ENCODE measurements at regions not wholly inside any gene's neighbourhood (a gene's known extent, or its start where the extent isn't known, plus 50 kb on each side); places are given as distances from the start of the nearest gene placed in this dataset.

DNA sequence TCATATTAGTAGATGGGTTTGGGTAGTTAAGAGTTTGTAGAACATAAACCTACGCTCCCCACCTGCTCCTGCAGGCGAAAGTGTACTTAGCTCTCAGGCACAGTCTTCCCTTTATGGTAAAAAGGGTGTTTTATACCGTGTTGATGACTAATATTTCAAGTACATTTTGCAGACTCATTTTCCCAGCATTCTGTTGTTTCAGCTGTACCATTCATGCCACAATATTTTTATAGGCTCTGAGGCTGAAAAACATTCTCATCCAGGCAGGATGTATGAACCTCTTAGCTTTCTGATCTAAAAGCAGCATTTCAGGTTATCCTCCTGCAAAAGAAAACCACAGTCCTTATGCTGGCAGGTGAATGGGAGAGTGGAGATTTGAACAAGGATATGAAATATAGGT, 231.4 kb downstream of the NR2F1-AS1 start:
- TF ChIP-seq TCF12 (IDR thresholded peaks at IDR 0.05; ENCODE audit: low read depth, low read length) (no peak), ZNF274 (IDR thresholded peaks at IDR 0.05; ENCODE audit: insufficient read depth, insufficient read length) (no peak), POLR2A (IDR thresholded peaks at IDR 0.05; ENCODE audit: low read depth, low read length) (no peak), EZH2 (IDR thresholded peaks at IDR 0.05; ENCODE audit: borderline replicate concordance, control insufficient read depth, low read depth, low read length) (no peak), NBN (IDR thresholded peaks at IDR 0.05) (no peak), CEBPB (IDR thresholded peaks at IDR 0.05; ENCODE audit: borderline replicate concordance in 1 of 2, low read depth in 2 of 2, low read length in 2 of 2) (no peak), SP1 (IDR thresholded peaks at IDR 0.05; ENCODE audit: low read depth, low read length) (no peak), SPI1 (IDR thresholded peaks at IDR 0.05; ENCODE audit: borderline replicate concordance, insufficient read depth, low read depth, low read length) (no peak), POLR2AphosphoS5 (IDR thresholded peaks at IDR 0.05; ENCODE audit: low read length) (no peak), NRF1 (conservative IDR thresholded peaks at IDR 0.05; ENCODE audit: low read depth, low read length) (no peak), CHD2 (IDR thresholded peaks at IDR 0.05; ENCODE audit: borderline replicate concordance, low read depth, low read length) (no peak)
- TF ChIP-seq, protein P1, sequence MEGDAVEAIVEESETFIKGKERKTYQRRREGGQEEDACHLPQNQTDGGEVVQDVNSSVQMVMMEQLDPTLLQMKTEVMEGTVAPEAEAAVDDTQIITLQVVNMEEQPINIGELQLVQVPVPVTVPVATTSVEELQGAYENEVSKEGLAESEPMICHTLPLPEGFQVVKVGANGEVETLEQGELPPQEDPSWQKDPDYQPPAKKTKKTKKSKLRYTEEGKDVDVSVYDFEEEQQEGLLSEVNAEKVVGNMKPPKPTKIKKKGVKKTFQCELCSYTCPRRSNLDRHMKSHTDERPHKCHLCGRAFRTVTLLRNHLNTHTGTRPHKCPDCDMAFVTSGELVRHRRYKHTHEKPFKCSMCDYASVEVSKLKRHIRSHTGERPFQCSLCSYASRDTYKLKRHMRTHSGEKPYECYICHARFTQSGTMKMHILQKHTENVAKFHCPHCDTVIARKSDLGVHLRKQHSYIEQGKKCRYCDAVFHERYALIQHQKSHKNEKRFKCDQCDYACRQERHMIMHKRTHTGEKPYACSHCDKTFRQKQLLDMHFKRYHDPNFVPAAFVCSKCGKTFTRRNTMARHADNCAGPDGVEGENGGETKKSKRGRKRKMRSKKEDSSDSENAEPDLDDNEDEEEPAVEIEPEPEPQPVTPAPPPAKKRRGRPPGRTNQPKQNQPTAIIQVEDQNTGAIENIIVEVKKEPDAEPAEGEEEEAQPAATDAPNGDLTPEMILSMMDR (IDR thresholded peaks at IDR 0.05 in 2 of 3, conservative IDR thresholded peaks at IDR 0.05 in 1 of 3; ENCODE audit: control insufficient read depth in 2 of 3, extremely low read depth in 1 of 3, insufficient read depth in 1 of 3, low read depth in 3 of 3, low read length in 3 of 3): no peak
- TF ChIP-seq, protein P2, sequence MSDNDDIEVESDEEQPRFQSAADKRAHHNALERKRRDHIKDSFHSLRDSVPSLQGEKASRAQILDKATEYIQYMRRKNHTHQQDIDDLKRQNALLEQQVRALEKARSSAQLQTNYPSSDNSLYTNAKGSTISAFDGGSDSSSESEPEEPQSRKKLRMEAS (IDR thresholded peaks at IDR 0.05; ENCODE audit: low read depth, low read length): no peak

All from GM12878 (cell line).